Activated CD4-positive, alpha-beta T cell treated with anti-CD3 and anti-CD28 coated beads, Interleukin-2, amount 10 ng/mL, durations not matched to agents 7 days and 5 days (primary cell): ENCODE measurements at regions not wholly inside any gene's neighbourhood (a gene's known extent, or its start where the extent isn't known, plus 50 kb on each side); places are given as distances from the start of the nearest gene placed in this dataset.

Source experiments
- CTCF ChIA-PET: fragments of 350-600 bp; sonication (Branson Sonifier 250); formaldehyde crosslinking; loops from one replicate; lab custom pipeline; 2021; ENCODE audit warnings: antibody characterized with exemption; lab: Charles Lee
- POLR2A ChIA-PET: fragments of 350-600 bp; sonication (Branson Sonifier 250); formaldehyde crosslinking; loops from one replicate; lab custom pipeline; 2021; ENCODE audit warnings: antibody characterized with exemption; lab: Charles Lee
- DNase-seq: peaks from one replicate; pipeline ENCODE4 v3.0.0-alpha.2; 2020
- H3K27ac Mint-ChIP-seq: one replicate; pipeline ENCODE4 v1.8.0; 2021; ENCODE audit warnings: mild to moderate bottlenecking, moderate library complexity, mixed read lengths
- H3K27me3 Mint-ChIP-seq: one replicate; pipeline ENCODE4 v1.8.0; 2021; ENCODE audit warnings: mixed read lengths
- H3K36me3 Mint-ChIP-seq: one replicate; pipeline ENCODE4 v1.8.0; 2021; ENCODE audit warnings: low read depth, mixed read lengths
- H3K4me1 Mint-ChIP-seq: one replicate; pipeline ENCODE4 v1.8.0; 2021; ENCODE audit warnings: mixed read lengths
- H3K4me3 Mint-ChIP-seq: one replicate; pipeline ENCODE4 v1.8.0; 2021; ENCODE audit warnings: mild to moderate bottlenecking, moderate library complexity, mixed read lengths
- H3K9me3 Mint-ChIP-seq: one replicate; pipeline ENCODE4 v1.8.0; 2021; ENCODE audit warnings: mixed read lengths

GRCh38 chr18:78297048-78297447, 682.6 kb upstream of the SALL3 start:
- CTCF ChIA-PET, result no interaction called here
- Mint-ChIP-seq H3K4me3 (no peak overlapping the region), H3K27me3 (no peaks in the 10 kb centered on the region), H3K27ac (no peak overlapping the region), H3K4me1 (no peaks in the 10 kb centered on the region), H3K9me3 (no peaks in the 10 kb centered on the region), H3K36me3 (no peaks in the 10 kb centered on the region)
- POLR2A ChIA-PET, result no interaction called here
- no peak for DNase-seq

- Mint-ChIP-seq H3K9me3 (no peaks in the 10 kb centered on the region), H3K36me3 (no peaks in the 10 kb centered on the region), H3K4me1 (no peaks in the 10 kb centered on the region), H3K4me3 (no peak overlapping the region), H3K27me3 (no peaks in the 10 kb centered on the region), H3K27ac (no peak overlapping the region)
- DNase-seq, result no peak
- CTCF ChIA-PET, result no interaction called here
- POLR2A ChIA-PET, result no interaction called here
These were observed 676.0 kb upstream of the SALL3 start for GRCh38 chr18:78303519-78304191.

DNA sequence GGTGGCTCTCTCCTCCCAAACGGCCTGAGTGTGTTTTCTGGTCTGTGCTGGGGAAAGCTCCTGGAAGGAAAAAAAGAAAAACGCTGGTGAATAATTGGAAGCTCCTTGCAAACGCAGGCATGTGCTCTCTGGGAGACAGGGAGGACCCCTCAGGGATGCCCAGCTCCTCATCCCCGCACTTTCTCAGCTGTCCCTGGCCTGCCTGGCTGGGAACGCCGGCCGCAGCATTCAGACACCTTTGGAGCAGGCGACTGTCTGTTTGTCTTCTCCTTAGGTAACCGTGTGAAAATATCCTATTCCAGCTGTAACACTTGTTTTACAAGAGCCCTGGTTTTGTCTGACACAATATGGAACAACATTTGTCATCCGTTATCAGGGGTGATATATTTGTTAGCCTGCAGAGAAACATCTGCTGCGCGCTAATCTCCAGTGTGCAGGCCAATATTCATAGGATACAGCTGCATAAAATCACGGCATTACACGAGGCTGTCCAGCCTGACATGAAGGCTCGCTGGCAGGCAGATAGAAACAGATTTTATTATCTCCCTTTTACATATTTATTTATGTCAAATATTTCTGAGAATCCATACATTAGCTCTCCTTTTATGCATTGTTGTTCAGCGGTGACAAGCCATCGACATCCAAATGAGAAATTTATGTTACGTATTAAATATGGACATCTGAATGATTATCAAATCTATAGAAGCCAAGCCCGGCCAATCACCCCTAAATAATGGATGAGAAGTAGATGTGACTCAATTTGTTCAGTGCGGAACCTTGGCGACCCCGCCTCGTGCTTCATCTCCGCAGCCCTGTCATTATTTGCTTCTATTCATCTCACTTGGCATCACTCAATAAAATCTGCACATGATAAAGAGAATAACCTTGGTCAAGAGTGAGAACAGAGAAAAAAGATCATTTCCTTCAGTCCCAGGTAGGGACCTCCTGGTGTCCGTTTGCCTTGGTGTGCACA, 675.1 kb upstream of the SALL3 start:
- ChIA-PET POLR2A (no interaction called here), CTCF (no interaction called here)
- H3K27ac Mint-ChIP-seq, result no peak overlapping the region
- no peaks in the 10 kb centered on the region for H3K9me3 Mint-ChIP-seq
- no peaks in the 10 kb centered on the region for H3K27me3 Mint-ChIP-seq
- no peak for DNase-seq
- no peaks in the 10 kb centered on the region for H3K4me1 Mint-ChIP-seq
- H3K36me3 Mint-ChIP-seq, result no peaks in the 10 kb centered on the region
- H3K4me3 Mint-ChIP-seq, result no peak overlapping the region

DNA sequence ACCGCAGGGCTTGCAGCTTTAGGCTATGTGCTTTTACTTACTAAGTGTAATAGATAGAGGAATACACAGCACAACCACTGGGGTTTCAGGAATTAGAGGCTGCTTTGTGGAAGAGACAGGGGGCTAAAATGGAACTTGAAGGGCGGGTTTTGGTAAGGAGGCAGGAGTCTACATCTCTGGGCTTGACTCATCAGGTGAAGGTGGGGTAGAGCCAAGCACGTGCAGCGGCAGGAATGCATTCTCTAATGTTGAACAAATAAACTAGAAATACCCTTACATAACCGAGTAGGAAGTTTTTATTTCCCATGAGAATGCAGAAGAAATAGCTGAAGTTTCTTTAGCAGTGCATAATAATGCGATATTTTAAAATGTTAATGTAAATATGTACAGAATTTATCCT, 673.8 kb upstream of the SALL3 start:
- H3K4me1 Mint-ChIP-seq, result no peaks in the 10 kb centered on the region

GRCh38 chr18:78309307-78309706, 670.3 kb upstream of the SALL3 start:
- Mint-ChIP-seq H3K4me1 (no peaks in the 10 kb centered on the region), H3K27ac (no peak overlapping the region), H3K27me3 (no peaks in the 10 kb centered on the region), H3K9me3 (no peaks in the 10 kb centered on the region), H3K4me3 (no peak overlapping the region), H3K36me3 (no peaks in the 10 kb centered on the region)
- ChIA-PET CTCF (no interaction called here), POLR2A (no interaction called here)
- DNase-seq, result no peak

More for the DNA sequence above, 673.8 kb upstream of the SALL3 start:
- CTCF ChIA-PET, result no interaction called here
- POLR2A ChIA-PET, result no interaction called here
- no peaks in the 10 kb centered on the region for H3K9me3 Mint-ChIP-seq
- no peak for DNase-seq
- no peaks in the 10 kb centered on the region for H3K36me3 Mint-ChIP-seq
- H3K27ac Mint-ChIP-seq, result no peak overlapping the region
- no peak overlapping the region for H3K4me3 Mint-ChIP-seq
- H3K27me3 Mint-ChIP-seq, result no peaks in the 10 kb centered on the region

DNA sequence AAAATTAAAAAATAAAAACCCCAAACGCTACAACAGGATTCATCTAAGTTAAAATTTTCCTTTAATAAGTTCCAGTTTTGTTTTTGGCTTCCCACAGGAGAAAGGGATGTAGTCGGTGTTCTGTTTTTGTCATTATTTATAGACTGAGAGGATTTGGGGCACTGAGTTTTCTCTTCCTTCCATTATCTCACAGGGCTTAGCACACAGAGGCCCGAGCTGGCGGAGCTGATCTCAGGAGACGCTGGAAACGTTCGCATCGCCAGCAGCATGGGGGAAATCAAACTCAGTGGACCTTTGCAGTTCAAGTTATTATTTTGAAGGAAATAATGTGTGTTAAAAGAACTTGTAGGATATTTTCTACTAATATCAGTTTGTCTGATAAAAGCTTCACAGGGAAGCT, 669.7 kb upstream of the SALL3 start:
- no peaks in the 10 kb centered on the region for H3K9me3 Mint-ChIP-seq
- ChIA-PET POLR2A (no interaction called here), CTCF (interaction anchor here (0.6 kb wide), 1 partner anchor 758 kb away, joined by 5 read pairs; no protein-coding TSS in a partner anchor)
- no peak overlapping the region for H3K4me3 Mint-ChIP-seq
- no peak for DNase-seq
- H3K27ac Mint-ChIP-seq, result no peak overlapping the region
- H3K27me3 Mint-ChIP-seq, result no peaks in the 10 kb centered on the region
- H3K4me1 Mint-ChIP-seq, result no peaks in the 10 kb centered on the region
- no peaks in the 10 kb centered on the region for H3K36me3 Mint-ChIP-seq

GRCh38 chr18:78319264-78319663, 660.4 kb upstream of the SALL3 start:
- DNase-seq, result no peak
- no peaks in the 10 kb centered on the region for H3K9me3 Mint-ChIP-seq
- no peak overlapping the region for H3K4me3 Mint-ChIP-seq
- no peaks in the 10 kb centered on the region for H3K4me1 Mint-ChIP-seq
- no peaks in the 10 kb centered on the region for H3K36me3 Mint-ChIP-seq
- no peaks in the 10 kb centered on the region for H3K27me3 Mint-ChIP-seq
- CTCF ChIA-PET, result no interaction called here
- H3K27ac Mint-ChIP-seq, result no peak overlapping the region
- POLR2A ChIA-PET, result no interaction called here

GRCh38 chr18:78319961-78320360, 659.7 kb upstream of the SALL3 start:
- DNase-seq, result no peak
- CTCF ChIA-PET, result no interaction called here
- no peaks in the 10 kb centered on the region for H3K9me3 Mint-ChIP-seq
- POLR2A ChIA-PET, result no interaction called here
- H3K36me3 Mint-ChIP-seq, result no peaks in the 10 kb centered on the region
- H3K27ac Mint-ChIP-seq, result no peak overlapping the region
- H3K27me3 Mint-ChIP-seq, result no peaks in the 10 kb centered on the region
- no peaks in the 10 kb centered on the region for H3K4me1 Mint-ChIP-seq
- no peak overlapping the region for H3K4me3 Mint-ChIP-seq

GRCh38 chr18:78321402-78321801, 658.2 kb upstream of the SALL3 start:
- POLR2A ChIA-PET, result no interaction called here
- CTCF ChIA-PET, result no interaction called here
- DNase-seq, result no peak
- H3K36me3 Mint-ChIP-seq, result no peaks in the 10 kb centered on the region
- H3K27ac Mint-ChIP-seq, result no peak overlapping the region
- no peaks in the 10 kb centered on the region for H3K9me3 Mint-ChIP-seq
- H3K27me3 Mint-ChIP-seq, result no peaks in the 10 kb centered on the region
- no peaks in the 10 kb centered on the region for H3K4me1 Mint-ChIP-seq
- H3K4me3 Mint-ChIP-seq, result no peak overlapping the region

DNA sequence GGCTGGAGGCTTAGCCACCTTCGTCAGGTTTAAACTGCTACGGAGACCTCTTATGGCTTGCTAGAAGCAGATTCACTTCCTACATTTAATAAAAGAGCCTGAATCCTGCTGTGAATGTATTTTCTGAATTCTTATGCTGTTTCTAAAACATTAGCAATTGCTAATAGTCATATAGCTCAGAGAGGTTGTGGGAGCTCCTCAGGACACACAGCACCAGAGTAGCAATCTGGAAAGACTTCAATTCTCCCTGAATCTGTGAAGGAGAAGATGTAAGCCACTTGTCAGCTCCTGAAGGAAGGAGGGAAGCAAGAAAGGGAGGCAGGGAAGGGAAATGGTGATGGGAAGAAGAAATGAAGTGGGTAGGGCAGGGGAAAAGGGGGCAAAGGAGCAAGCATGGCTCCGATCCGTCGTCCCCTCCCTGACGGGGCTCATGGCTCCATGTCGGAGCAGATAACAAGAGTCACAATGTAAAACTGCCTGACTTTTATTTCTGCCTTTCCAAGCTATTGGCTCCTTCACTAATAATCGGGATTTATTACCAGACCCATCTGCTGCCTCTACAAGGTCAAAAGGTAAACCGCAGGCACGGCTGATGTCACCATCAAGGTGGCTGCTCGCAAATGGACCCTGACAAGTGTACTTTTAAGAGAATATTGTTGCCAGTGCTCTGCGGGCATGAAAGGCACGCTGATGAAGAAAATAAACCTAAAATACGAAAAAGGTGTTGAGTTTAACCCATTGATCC, 656.0 kb upstream of the SALL3 start:
- POLR2A ChIA-PET, result no interaction called here
- Mint-ChIP-seq H3K9me3 (no peaks in the 10 kb centered on the region), H3K27ac (no peak overlapping the region)

GRCh38 chr18:78327643-78328042, 652.0 kb upstream of the SALL3 start:
- H3K4me1 Mint-ChIP-seq, result no peaks in the 10 kb centered on the region
- ChIA-PET CTCF (no interaction called here), POLR2A (no interaction called here)
- H3K27me3 Mint-ChIP-seq, result no peaks in the 10 kb centered on the region
- H3K27ac Mint-ChIP-seq, result no peak overlapping the region
- H3K36me3 Mint-ChIP-seq, result no peaks in the 10 kb centered on the region
- no peak overlapping the region for H3K4me3 Mint-ChIP-seq
- no peaks in the 10 kb centered on the region for H3K9me3 Mint-ChIP-seq
- no peak for DNase-seq

More for the DNA sequence above, 656.0 kb upstream of the SALL3 start:
- Mint-ChIP-seq H3K36me3 (no peaks in the 10 kb centered on the region), H3K4me3 (no peak overlapping the region), H3K27me3 (no peaks in the 10 kb centered on the region), H3K4me1 (no peaks in the 10 kb centered on the region)
- DNase-seq, result no peak
- CTCF ChIA-PET, result no interaction called here

GRCh38 chr18:78330766-78331165, 648.9 kb upstream of the SALL3 start:
- no peaks in the 10 kb centered on the region for H3K9me3 Mint-ChIP-seq
- ChIA-PET POLR2A (no interaction called here), CTCF (interaction anchor here (1.3 kb wide), 1 partner anchor 14 kb away, joined by 3 read pairs; no protein-coding TSS in a partner anchor)
- no peaks in the 10 kb centered on the region for H3K36me3 Mint-ChIP-seq
- H3K4me3 Mint-ChIP-seq, result no peak overlapping the region
- no peaks in the 10 kb centered on the region for H3K27me3 Mint-ChIP-seq
- no peaks in the 10 kb centered on the region for H3K4me1 Mint-ChIP-seq
- DNase-seq, result no peak
- no peak overlapping the region for H3K27ac Mint-ChIP-seq

GRCh38 chr18:78352910-78353309, 626.7 kb upstream of the SALL3 start:
- CTCF ChIA-PET, result interaction anchor here (0.6 kb wide), 1 partner anchor 652 kb away, joined by 3 read pairs; no protein-coding TSS in a partner anchor
- DNase-seq, result no peak
- POLR2A ChIA-PET, result no interaction called here
- H3K36me3 Mint-ChIP-seq, result no peaks in the 10 kb centered on the region
- no peak overlapping the region for H3K4me3 Mint-ChIP-seq
- no peak overlapping the region for H3K27ac Mint-ChIP-seq
- H3K27me3 Mint-ChIP-seq, result no peaks in the 10 kb centered on the region
- no peaks in the 10 kb centered on the region for H3K4me1 Mint-ChIP-seq
- no peaks in the 10 kb centered on the region for H3K9me3 Mint-ChIP-seq
